GM23338 (cell line): ENCODE measurements at regions not wholly inside any gene's neighbourhood (a gene's known extent, or its start where the extent isn't known, plus 50 kb on each side); places are given as distances from the start of the nearest gene placed in this dataset.

Source experiments
- ETS1 ChIP-seq: IDR thresholded peaks from 2 replicates; pipeline ENCODE4 v1.6.1; 2016; ENCODE audit warnings: antibody characterized with exemption
- EZH2phosphoT487 ChIP-seq: fragments of 200-600 bp; sonication (generic); IDR thresholded peaks from one replicate; pipeline ENCODE4 v1.8.1; 2018; ENCODE audit warnings: antibody characterized with exemption; ENCODE audit not compliant: unreplicated experiment
- JUNB ChIP-seq: IDR thresholded peaks from one replicate; pipeline ENCODE4 v1.6.1; 2016; ENCODE audit warnings: antibody characterized with exemption; ENCODE audit not compliant: unreplicated experiment
- NANOG ChIP-seq: IDR thresholded peaks from 2 replicates; pipeline ENCODE4 v1.6.1; 2016; ENCODE audit warnings: antibody characterized with exemption, borderline replicate concordance
- STAT1 ChIP-seq: IDR thresholded peaks from one replicate; pipeline ENCODE4 v1.6.1; 2016; ENCODE audit warnings: antibody characterized with exemption; ENCODE audit not compliant: unreplicated experiment
- ZNF331 ChIP-seq: fragments of 250-450 bp; sonication (Bioruptor Pico); IDR thresholded peaks from 2 replicates; pipeline ENCODE4 v1.5.0; 2020; ENCODE audit warnings: low read depth, mild to moderate bottlenecking, moderate library complexity
- TF ChIP-seq, protein P1 (sequence below): fragments of 250-450 bp; sonication (Bioruptor Pico); IDR thresholded peaks from 2 replicates; pipeline ENCODE4 v1.5.0; 2020; ENCODE audit warnings: mild to moderate bottlenecking, moderate library complexity
- TF ChIP-seq, protein P2 (sequence below): IDR thresholded peaks from one replicate; pipeline ENCODE4 v1.6.1; 2018; ENCODE audit warnings: antibody characterized with exemption; ENCODE audit not compliant: unreplicated experiment

GRCh38 chr1:238360474-238360873 is 469.8 kb upstream of the ZP4 start (continued):
- TF ChIP-seq, protein P1, sequence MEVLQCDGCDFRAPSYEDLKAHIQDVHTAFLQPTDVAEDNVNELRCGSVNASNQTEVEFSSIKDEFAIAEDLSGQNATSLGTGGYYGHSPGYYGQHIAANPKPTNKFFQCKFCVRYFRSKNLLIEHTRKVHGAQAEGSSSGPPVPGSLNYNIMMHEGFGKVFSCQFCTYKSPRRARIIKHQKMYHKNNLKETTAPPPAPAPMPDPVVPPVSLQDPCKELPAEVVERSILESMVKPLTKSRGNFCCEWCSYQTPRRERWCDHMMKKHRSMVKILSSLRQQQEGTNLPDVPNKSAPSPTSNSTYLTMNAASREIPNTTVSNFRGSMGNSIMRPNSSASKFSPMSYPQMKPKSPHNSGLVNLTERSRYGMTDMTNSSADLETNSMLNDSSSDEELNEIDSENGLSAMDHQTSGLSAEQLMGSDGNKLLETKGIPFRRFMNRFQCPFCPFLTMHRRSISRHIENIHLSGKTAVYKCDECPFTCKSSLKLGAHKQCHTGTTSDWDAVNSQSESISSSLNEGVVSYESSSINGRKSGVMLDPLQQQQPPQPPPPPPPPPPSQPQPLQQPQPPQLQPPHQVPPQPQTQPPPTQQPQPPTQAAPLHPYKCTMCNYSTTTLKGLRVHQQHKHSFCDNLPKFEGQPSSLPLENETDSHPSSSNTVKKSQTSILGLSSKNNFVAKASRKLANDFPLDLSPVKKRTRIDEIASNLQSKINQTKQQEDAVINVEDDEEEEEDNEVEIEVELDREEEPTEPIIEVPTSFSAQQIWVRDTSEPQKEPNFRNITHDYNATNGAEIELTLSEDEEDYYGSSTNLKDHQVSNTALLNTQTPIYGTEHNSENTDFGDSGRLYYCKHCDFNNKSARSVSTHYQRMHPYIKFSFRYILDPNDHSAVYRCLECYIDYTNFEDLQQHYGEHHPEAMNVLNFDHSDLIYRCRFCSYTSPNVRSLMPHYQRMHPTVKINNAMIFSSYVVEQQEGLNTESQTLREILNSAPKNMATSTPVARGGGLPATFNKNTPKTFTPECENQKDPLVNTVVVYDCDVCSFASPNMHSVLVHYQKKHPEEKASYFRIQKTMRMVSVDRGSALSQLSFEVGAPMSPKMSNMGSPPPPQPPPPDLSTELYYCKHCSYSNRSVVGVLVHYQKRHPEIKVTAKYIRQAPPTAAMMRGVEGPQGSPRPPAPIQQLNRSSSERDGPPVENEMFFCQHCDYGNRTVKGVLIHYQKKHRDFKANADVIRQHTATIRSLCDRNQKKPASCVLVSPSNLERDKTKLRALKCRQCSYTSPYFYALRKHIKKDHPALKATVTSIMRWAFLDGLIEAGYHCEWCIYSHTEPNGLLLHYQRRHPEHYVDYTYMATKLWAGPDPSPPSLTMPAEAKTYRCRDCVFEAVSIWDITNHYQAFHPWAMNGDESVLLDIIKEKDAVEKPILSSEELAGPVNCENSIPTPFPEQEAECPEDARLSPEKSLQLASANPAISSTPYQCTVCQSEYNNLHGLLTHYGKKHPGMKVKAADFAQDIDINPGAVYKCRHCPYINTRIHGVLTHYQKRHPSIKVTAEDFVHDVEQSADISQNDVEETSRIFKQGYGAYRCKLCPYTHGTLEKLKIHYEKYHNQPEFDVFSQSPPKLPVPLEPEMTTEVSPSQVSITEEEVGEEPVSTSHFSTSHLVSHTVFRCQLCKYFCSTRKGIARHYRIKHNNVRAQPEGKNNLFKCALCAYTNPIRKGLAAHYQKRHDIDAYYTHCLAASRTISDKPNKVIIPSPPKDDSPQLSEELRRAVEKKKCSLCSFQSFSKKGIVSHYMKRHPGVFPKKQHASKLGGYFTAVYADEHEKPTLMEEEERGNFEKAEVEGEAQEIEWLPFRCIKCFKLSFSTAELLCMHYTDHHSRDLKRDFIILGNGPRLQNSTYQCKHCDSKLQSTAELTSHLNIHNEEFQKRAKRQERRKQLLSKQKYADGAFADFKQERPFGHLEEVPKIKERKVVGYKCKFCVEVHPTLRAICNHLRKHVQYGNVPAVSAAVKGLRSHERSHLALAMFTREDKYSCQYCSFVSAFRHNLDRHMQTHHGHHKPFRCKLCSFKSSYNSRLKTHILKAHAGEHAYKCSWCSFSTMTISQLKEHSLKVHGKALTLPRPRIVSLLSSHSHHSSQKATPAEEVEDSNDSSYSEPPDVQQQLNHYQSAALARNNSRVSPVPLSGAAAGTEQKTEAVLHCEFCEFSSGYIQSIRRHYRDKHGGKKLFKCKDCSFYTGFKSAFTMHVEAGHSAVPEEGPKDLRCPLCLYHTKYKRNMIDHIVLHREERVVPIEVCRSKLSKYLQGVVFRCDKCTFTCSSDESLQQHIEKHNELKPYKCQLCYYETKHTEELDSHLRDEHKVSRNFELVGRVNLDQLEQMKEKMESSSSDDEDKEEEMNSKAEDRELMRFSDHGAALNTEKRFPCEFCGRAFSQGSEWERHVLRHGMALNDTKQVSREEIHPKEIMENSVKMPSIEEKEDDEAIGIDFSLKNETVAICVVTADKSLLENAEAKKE (CRISPR knock-in tag), result no peak
- TF ChIP-seq NANOG (no peak), ZNF331 (CRISPR knock-in tag) (no peak), EZH2phosphoT487 (no peak), ETS1 (no peak), JUNB (no peak), STAT1 (no peak)
- TF ChIP-seq, protein P2, sequence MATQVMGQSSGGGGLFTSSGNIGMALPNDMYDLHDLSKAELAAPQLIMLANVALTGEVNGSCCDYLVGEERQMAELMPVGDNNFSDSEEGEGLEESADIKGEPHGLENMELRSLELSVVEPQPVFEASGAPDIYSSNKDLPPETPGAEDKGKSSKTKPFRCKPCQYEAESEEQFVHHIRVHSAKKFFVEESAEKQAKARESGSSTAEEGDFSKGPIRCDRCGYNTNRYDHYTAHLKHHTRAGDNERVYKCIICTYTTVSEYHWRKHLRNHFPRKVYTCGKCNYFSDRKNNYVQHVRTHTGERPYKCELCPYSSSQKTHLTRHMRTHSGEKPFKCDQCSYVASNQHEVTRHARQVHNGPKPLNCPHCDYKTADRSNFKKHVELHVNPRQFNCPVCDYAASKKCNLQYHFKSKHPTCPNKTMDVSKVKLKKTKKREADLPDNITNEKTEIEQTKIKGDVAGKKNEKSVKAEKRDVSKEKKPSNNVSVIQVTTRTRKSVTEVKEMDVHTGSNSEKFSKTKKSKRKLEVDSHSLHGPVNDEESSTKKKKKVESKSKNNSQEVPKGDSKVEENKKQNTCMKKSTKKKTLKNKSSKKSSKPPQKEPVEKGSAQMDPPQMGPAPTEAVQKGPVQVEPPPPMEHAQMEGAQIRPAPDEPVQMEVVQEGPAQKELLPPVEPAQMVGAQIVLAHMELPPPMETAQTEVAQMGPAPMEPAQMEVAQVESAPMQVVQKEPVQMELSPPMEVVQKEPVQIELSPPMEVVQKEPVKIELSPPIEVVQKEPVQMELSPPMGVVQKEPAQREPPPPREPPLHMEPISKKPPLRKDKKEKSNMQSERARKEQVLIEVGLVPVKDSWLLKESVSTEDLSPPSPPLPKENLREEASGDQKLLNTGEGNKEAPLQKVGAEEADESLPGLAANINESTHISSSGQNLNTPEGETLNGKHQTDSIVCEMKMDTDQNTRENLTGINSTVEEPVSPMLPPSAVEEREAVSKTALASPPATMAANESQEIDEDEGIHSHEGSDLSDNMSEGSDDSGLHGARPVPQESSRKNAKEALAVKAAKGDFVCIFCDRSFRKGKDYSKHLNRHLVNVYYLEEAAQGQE, result no peak
